Gastrocnemius medialis (tissue), 4 donors: ENCODE measurements at regions not wholly inside any gene's neighbourhood (a gene's known extent, or its start where the extent isn't known, plus 50 kb on each side); places are given as distances from the start of the nearest gene placed in this dataset.
A peak's percentile ranks its signal among the peaks of the same experiment; 100 is the strongest.

ENCODE experiments used
- ATAC-seq, 2 donors: fragments of 150-250 bp; one replicate each; pipeline ENCODE4 v1.9.1; 2016
- DNase-seq, 2 donors: peaks; one replicate each; pipeline ENCODE4 v3.0.0-alpha.2; 2019
- H3K27ac ChIP-seq, 4 donors: fragments of 200-600 bp; sonication (generic); 1 replicate in 1 of 4; 2 replicates in 3 of 4; pipeline ENCODE4 v1.5.1; 2016 to 2018; ENCODE audit warnings: mild to moderate bottlenecking in 2 of 4, moderate library complexity in 1 of 4
- H3K27me3 ChIP-seq, 3 donors: fragments of 200-600 bp; sonication (generic) in 2 of 3; 1 replicate in 1 of 3; 2 replicates in 2 of 3; pipeline versions ENCODE4 v1.5.1 to v1.6.0; 2016 to 2019; ENCODE audit warnings: mild to moderate bottlenecking in 1 of 3, moderate library complexity in 1 of 3
- H3K36me3 ChIP-seq, 2 donors: fragments of 200-600 bp; sonication (generic) in 1 of 2; one replicate each; pipeline ENCODE4 v1.5.1; 2017 to 2018
- H3K4me1 ChIP-seq, 2 donors: fragments of 200-600 bp; sonication (generic) in 1 of 2; one replicate each; pipeline ENCODE4 v1.5.1; 2016 to 2017; ENCODE audit warnings: mild to moderate bottlenecking in 2 of 2
- H3K4me3 ChIP-seq, 4 donors: fragments of 200-600 bp; sonication (generic) in 3 of 4; 1 replicate in 1 of 4; 2 replicates in 3 of 4; pipeline ENCODE4 v1.5.1; 2016 to 2019; ENCODE audit warnings: mild to moderate bottlenecking in 2 of 4
- H3K9me3 ChIP-seq, 3 donors: fragments of 200-600 bp; sonication (generic) in 2 of 3; 1 replicate in 1 of 3; 2 replicates in 2 of 3; pipeline ENCODE4 v1.5.1; 2016 to 2019
- CTCF ChIP-seq, 5 experiments: fragments of 450-650 bp in 3 of 5; fragments of 200-600 bp in 2 of 5; sonication (generic) in 2 of 5; IDR thresholded peaks in 4 of 5; conservative IDR thresholded peaks in 1 of 5; 1 replicate in 4 of 5; 2 replicates in 1 of 5; pipeline ENCODE4 v1.5.1; 2016 to 2019; ENCODE audit warnings: antibody characterized with exemption in 5 of 5, mild to moderate bottlenecking in 3 of 5, moderate library complexity in 3 of 5
- POLR2A ChIP-seq, 2 donors: fragments of 450-650 bp; IDR thresholded peaks; one replicate each; pipeline ENCODE4 v1.6.1; 2017; ENCODE audit warnings: antibody characterized with exemption in 2 of 2, mild to moderate bottlenecking in 2 of 2, moderate library complexity in 2 of 2
- in situ Hi-C, 4 donors: fragments of 200-750 bp; cut with MboI; loops; one replicate each; pipeline versions ENCODE4 v1.15.0 to v1.8.0; 2017; ENCODE audit warnings: low sequenced_read_pairs in 4 of 4
- intact Hi-C: fragments of 100-400 bp; cut with DNase I; formaldehyde crosslinking; loops from one replicate; pipeline ENCODE4 v1.15.1; 2023; ENCODE audit warnings: low total_unique reads

GRCh38 chr3:128569756-128570155, 76.8 kb upstream of the GATA2 start:
- Histone ChIP-seq H3K4me3 (no peak overlapping the region), H3K27me3 (peaks cover 0 to 8% (median 4%) of the 10 kb centered on the region in 3 donors), H3K4me1 (no peaks in the 10 kb centered on the region), H3K27ac (no peak overlapping the region), H3K36me3 (no peaks in the 10 kb centered on the region), H3K9me3 (no peaks in the 10 kb centered on the region)
- DNase-seq, result no peak
- intact Hi-C loops (loop anchor here (10.0 kb wide), 1 partner anchor 85 kb away; no protein-coding TSS in a partner anchor), in situ Hi-C loops (no loop called here)
- ATAC-seq, result no peak
- TF ChIP-seq POLR2A (IDR thresholded peaks at IDR 0.05) (no peak), CTCF (IDR thresholded peaks at IDR 0.05 in 4 of 5, conservative IDR thresholded peaks at IDR 0.05 in 1 of 5) (no peak)

GRCh38 chr3:128568602-128569490, 75.8 kb upstream of the GATA2 start:
- intact Hi-C loops (no loop called here), in situ Hi-C loops (no loop called here)
- Histone ChIP-seq H3K27ac (peak overlapping the region in 1 of 4 donors; percentile 36), H3K27me3 (peaks cover 0 to 8% (median 4%) of the 10 kb centered on the region in 3 donors), H3K4me3 (no peak overlapping the region), H3K4me1 (no peaks in the 10 kb centered on the region), H3K36me3 (no peaks in the 10 kb centered on the region), H3K9me3 (no peaks in the 10 kb centered on the region)
- ATAC-seq (peak in 1 of 2 donors; percentile 24), DNase-seq (no peak)
- TF ChIP-seq POLR2A (IDR thresholded peaks at IDR 0.05) (no peak), CTCF (IDR thresholded peaks at IDR 0.05 in 4 of 5, conservative IDR thresholded peaks at IDR 0.05 in 1 of 5) (no peak)

- in situ Hi-C loops (no loop called here), intact Hi-C loops (no loop called here)
- TF ChIP-seq POLR2A (IDR thresholded peaks at IDR 0.05), result no peak
- TF ChIP-seq CTCF (IDR thresholded peaks at IDR 0.05 in 4 of 5, conservative IDR thresholded peaks at IDR 0.05 in 1 of 5), result no peak
- ATAC-seq, result no peak
- no peak overlapping the region for H3K4me3 ChIP-seq
- H3K4me1 ChIP-seq, result no peaks in the 10 kb centered on the region
- DNase-seq, result no peak
- H3K36me3 ChIP-seq, result no peaks in the 10 kb centered on the region
- H3K27ac ChIP-seq, result no peak overlapping the region
- peaks cover 0 to 8% (median 4%) of the 10 kb centered on the region in 3 donors for H3K27me3 ChIP-seq
- no peaks in the 10 kb centered on the region for H3K9me3 ChIP-seq
Observed at GRCh38 chr3:128567705-128568356, 74.8 kb upstream of the GATA2 start.

- Histone ChIP-seq H3K4me3 (no peak overlapping the region), H3K27me3 (peaks cover 0 to 8% (median 4%) of the 10 kb centered on the region in 3 donors), H3K36me3 (no peaks in the 10 kb centered on the region), H3K9me3 (no peaks in the 10 kb centered on the region), H3K27ac (no peak overlapping the region), H3K4me1 (no peaks in the 10 kb centered on the region)
- ATAC-seq (no peak), DNase-seq (no peak)
- intact Hi-C loops, result no loop called here
- TF ChIP-seq CTCF (IDR thresholded peaks at IDR 0.05 in 4 of 5, conservative IDR thresholded peaks at IDR 0.05 in 1 of 5) (no peak), POLR2A (IDR thresholded peaks at IDR 0.05) (no peak)
- in situ Hi-C loops, result no loop called here
Observed at GRCh38 chr3:128567141-128567540, 74.1 kb upstream of the GATA2 start.
